SU-DHL-6 (cell line): ENCODE measurements at regions not wholly inside any gene's neighbourhood (a gene's known extent, or its start where the extent isn't known, plus 50 kb on each side); places are given as distances from the start of the nearest gene placed in this dataset.
"Not testable (repeated sequence)": the region's sequence is repeated elsewhere in the genome, so short reads cannot be mapped to it uniquely, and the experiment has no call there.

Source experiments
- H2AFZ ChIP-seq: fragments of 200-600 bp; sonication (generic); 2 replicates; pipeline ENCODE4 v1.6.1; 2014; ENCODE audit warnings: low read depth, mild to moderate bottlenecking, moderate library complexity, mixed read lengths, antibody characterized with exemption, low read length; ENCODE audit not compliant: severe bottlenecking
- H3F3A ChIP-seq: fragments of 200-600 bp; shearing (Covaris generic); 2 replicates; pipeline ENCODE4 v1.6.0; 2016; ENCODE audit warnings: antibody characterized with exemption, mild to moderate bottlenecking; ENCODE audit not compliant: insufficient read depth
- H3K27ac ChIP-seq: fragments of 200-600 bp; sonication (generic); 2 replicates; pipeline ENCODE4 v1.5.1; 2016; ENCODE audit warnings: low read depth, mild to moderate bottlenecking, low read length, moderate library complexity, mixed read lengths
- H3K27me3 ChIP-seq: fragments of 200-600 bp; sonication (generic), shearing (Covaris generic); 2 replicates; pipeline ENCODE4 v1.6.0; 2014; ENCODE audit warnings: mild to moderate bottlenecking, low read length
- H3K36me3 ChIP-seq: fragments of 200-600 bp; sonication (generic); 2 replicates; pipeline ENCODE4 v1.6.1; 2014; ENCODE audit warnings: mild to moderate bottlenecking, low read length, mixed read lengths
- H3K4me2 ChIP-seq: fragments of 300-600, 200-600 bp; shearing (Covaris generic), sonication (generic); 2 replicates; pipeline ENCODE4 v1.6.0; 2014; ENCODE audit warnings: low read length, low read depth, mild to moderate bottlenecking; ENCODE audit not compliant: poor library complexity, severe bottlenecking
- H3K4me3 ChIP-seq: fragments of 200-600 bp; sonication (generic); 2 replicates; pipeline ENCODE4 v1.5.1; 2014; ENCODE audit warnings: antibody characterized with exemption, low read length, mild to moderate bottlenecking, mixed read lengths; ENCODE audit not compliant: insufficient read depth, poor library complexity, severe bottlenecking
- H3K79me2 ChIP-seq: fragments of 200-600 bp; sonication (generic); 2 replicates; pipeline ENCODE4 v1.6.1; 2014; ENCODE audit warnings: mild to moderate bottlenecking, low read length, moderate library complexity; ENCODE audit not compliant: insufficient read depth
- H3K9ac ChIP-seq: fragments of 200-600 bp; sonication (generic); 2 replicates; pipeline ENCODE4 v1.7.0; 2014; ENCODE audit warnings: mild to moderate bottlenecking, low read length
- H3K9me2 ChIP-seq: fragments of 200-600 bp; sonication (generic); replicated peaks from 2 replicates; pipeline ENCODE4 v1.6.1; 2014; ENCODE audit warnings: low read length; ENCODE audit not compliant: insufficient read depth
- H3K9me3 ChIP-seq: fragments of 200-600 bp; sonication (generic); 2 replicates; pipeline ENCODE4 v1.6.1; 2014; ENCODE audit warnings: low read length, mixed read lengths; ENCODE audit not compliant: insufficient read depth
- H4K20me1 ChIP-seq: fragments of 200-600 bp; sonication (generic); 2 replicates; pipeline ENCODE4 v1.6.1; 2014; ENCODE audit warnings: low read depth, mild to moderate bottlenecking, antibody characterized with exemption, low read length, moderate library complexity, mixed read lengths
- EZH2phosphoT487 ChIP-seq: fragments of 200-600 bp; sonication (generic), shearing (Covaris generic); conservative IDR thresholded peaks from 2 replicates; pipeline ENCODE4 v1.6.1; 2018; ENCODE audit warnings: mild to moderate bottlenecking, antibody characterized with exemption, low read length, moderate library complexity, mixed read lengths
- TF ChIP-seq, protein P1 (sequence below): fragments of 200-600 bp; sonication (generic); IDR thresholded peaks from one replicate; pipeline ENCODE4 v1.5.1; 2017; ENCODE audit warnings: antibody characterized with exemption, mild to moderate bottlenecking, low read length, moderate library complexity; ENCODE audit not compliant: insufficient read depth, poor library complexity, severe bottlenecking

DNA sequence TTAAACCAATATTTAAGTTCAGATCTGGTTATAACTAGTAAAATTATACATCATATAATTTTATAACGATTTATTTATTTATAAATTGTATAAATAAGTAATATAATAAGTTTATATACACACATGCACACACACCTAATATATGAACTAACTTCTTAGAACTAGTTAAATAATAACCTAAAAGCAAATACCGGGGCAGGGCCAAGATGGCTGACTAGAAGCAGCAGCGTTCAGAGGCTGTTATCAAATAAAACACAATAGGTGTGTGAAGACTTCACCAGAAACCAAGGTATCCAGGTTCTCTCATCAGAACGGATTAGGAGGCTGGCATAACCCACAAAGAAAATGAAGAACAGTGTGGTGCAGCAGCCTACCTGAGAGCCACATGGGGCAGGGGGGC is 653.6 kb upstream of the CBLB start:
- no peaks in the 10 kb centered on the region for H4K20me1 ChIP-seq
- no peaks in the 10 kb centered on the region for H3K36me3 ChIP-seq
- no peak overlapping the region for H3K27ac ChIP-seq
- H3K9ac ChIP-seq: no peak overlapping the region
- no peak for TF ChIP-seq EZH2phosphoT487
- TF ChIP-seq, protein P1, sequence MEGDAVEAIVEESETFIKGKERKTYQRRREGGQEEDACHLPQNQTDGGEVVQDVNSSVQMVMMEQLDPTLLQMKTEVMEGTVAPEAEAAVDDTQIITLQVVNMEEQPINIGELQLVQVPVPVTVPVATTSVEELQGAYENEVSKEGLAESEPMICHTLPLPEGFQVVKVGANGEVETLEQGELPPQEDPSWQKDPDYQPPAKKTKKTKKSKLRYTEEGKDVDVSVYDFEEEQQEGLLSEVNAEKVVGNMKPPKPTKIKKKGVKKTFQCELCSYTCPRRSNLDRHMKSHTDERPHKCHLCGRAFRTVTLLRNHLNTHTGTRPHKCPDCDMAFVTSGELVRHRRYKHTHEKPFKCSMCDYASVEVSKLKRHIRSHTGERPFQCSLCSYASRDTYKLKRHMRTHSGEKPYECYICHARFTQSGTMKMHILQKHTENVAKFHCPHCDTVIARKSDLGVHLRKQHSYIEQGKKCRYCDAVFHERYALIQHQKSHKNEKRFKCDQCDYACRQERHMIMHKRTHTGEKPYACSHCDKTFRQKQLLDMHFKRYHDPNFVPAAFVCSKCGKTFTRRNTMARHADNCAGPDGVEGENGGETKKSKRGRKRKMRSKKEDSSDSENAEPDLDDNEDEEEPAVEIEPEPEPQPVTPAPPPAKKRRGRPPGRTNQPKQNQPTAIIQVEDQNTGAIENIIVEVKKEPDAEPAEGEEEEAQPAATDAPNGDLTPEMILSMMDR: no peak
- H3K79me2 ChIP-seq: no peaks in the 10 kb centered on the region
- no peak overlapping the region for H2AFZ ChIP-seq
- no peaks in the 10 kb centered on the region for H3K9me2 ChIP-seq
- H3K4me3 ChIP-seq: no peak overlapping the region
- H3F3A ChIP-seq: no peaks in the 10 kb centered on the region
- H3K4me2 ChIP-seq: no peak overlapping the region
- H3K9me3 ChIP-seq: no peaks in the 10 kb centered on the region
- H3K27me3 ChIP-seq: no peaks in the 10 kb centered on the region

DNA sequence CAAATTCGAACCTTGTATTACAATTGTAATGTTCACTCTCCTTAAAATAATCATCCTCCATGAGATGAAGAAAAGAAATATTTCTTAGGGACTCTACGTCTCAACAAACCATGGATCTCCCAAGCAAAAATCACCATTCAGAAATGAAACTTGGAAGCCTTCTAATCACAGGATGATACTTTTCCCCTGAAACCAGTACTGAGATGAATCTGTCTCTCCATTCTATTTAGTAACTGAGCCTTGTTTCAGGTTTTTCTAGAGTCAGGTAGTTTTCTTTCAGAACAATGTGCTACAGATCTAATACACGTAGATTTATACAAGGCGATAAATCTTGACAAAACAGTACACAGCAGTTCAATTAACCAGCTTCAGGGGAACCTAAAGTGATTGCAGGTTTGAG is 660.1 kb upstream of the CBLB start:
- H3K9ac ChIP-seq: no peak overlapping the region
- H3K27ac ChIP-seq: no peak overlapping the region
- no peaks in the 10 kb centered on the region for H3K9me2 ChIP-seq
- H3K4me2 ChIP-seq: no peak overlapping the region
- H3K4me3 ChIP-seq: no peak overlapping the region
- H3F3A ChIP-seq: no peaks in the 10 kb centered on the region
- H3K79me2 ChIP-seq: no peaks in the 10 kb centered on the region
- TF ChIP-seq EZH2phosphoT487: no peak
- TF ChIP-seq, protein P1: no peak
- no peaks in the 10 kb centered on the region for H3K9me3 ChIP-seq
- H4K20me1 ChIP-seq: no peaks in the 10 kb centered on the region
- H3K36me3 ChIP-seq: no peaks in the 10 kb centered on the region
- no peak overlapping the region for H2AFZ ChIP-seq
- no peaks in the 10 kb centered on the region for H3K27me3 ChIP-seq

DNA sequence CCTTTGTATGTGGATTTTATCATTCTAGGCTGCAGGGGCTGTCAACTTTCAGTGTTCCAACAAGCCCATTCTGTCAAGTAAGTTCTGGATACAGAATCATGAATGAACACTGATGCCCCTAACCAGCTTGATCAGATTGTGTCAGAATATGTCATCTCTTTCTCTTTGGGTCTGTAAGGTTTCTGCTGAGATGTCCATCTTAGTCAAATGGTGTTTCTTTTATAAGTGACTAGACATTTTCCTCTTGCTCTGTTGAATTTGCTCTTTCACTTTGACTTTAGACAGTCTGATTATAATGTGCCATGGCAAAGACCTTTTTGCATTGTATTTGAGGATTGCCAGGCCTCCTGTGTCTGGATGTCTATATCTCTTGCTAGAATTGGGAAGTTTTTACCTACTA is 660.9 kb upstream of the CBLB start:
- no peaks in the 10 kb centered on the region for H3K9me2 ChIP-seq
- no peak for TF ChIP-seq EZH2phosphoT487
- TF ChIP-seq, protein P1: no peak
- no peaks in the 10 kb centered on the region for H3K36me3 ChIP-seq
- H3K9me3 ChIP-seq: no peaks in the 10 kb centered on the region
- no peak overlapping the region for H3K27ac ChIP-seq
- no peaks in the 10 kb centered on the region for H3F3A ChIP-seq
- no peak overlapping the region for H3K4me3 ChIP-seq
- no peaks in the 10 kb centered on the region for H4K20me1 ChIP-seq
- no peaks in the 10 kb centered on the region for H3K79me2 ChIP-seq
- no peak overlapping the region for H2AFZ ChIP-seq
- H3K9ac ChIP-seq: no peak overlapping the region
- H3K4me2 ChIP-seq: no peak overlapping the region
- no peaks in the 10 kb centered on the region for H3K27me3 ChIP-seq

DNA sequence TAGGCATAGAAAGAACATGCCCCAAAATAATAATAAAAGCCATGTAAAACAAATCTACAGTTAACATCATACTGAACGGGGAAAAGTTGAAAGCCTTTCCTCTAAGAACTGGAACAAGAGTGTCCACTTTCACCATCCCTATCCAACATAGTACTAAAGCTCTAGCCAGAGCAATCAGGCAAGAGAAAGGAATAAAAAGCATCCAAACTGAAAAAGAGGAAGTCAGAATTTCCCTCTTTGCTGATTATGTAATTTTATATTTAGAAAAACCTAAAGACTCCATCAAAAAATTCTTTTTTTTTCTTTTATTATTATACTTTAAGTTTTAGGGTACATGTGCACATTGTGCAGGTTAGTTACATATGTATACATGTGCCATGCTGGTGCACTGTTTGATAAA is 661.6 kb upstream of the CBLB start:
- H2AFZ ChIP-seq: no peak overlapping the region
- H3K4me2 ChIP-seq: no peak overlapping the region
- H3K27me3 ChIP-seq: no peaks in the 10 kb centered on the region
- H3K9ac ChIP-seq: no peak overlapping the region
- H3K9me3 ChIP-seq: no peaks in the 10 kb centered on the region
- no peak overlapping the region for H3K27ac ChIP-seq
- no peaks in the 10 kb centered on the region for H3K9me2 ChIP-seq
- no peaks in the 10 kb centered on the region for H3K79me2 ChIP-seq
- no peak for TF ChIP-seq EZH2phosphoT487
- TF ChIP-seq, protein P1: no peak
- H3K4me3 ChIP-seq: no peak overlapping the region
- no peaks in the 10 kb centered on the region for H4K20me1 ChIP-seq
- no peaks in the 10 kb centered on the region for H3F3A ChIP-seq
- H3K36me3 ChIP-seq: no peaks in the 10 kb centered on the region

DNA sequence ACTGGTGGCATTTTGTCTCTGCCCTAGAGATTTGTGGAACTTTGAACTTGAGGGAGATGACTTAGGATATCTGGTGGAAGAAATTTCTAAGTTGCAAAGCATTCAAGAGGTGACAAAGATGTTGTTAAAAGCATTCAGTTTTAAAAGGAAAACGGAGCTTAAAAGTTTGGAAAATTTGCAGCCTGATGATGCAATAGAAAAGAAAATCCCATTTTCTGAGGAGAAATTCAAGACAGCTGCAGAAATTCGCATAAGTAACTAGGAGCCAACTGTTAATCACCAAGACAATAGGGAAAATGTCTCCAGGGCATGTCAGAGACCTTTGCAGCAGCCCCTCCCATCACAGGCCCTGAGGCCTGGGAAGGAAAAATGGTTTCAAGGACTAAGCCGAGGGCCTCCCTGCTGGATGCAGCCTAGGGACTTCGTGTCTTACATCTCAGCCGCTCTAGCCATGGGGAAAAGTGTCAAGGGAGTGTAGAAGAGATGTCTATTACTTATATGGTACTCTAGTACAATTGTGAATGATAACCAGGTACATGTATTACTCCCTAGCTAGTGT is 663.0 kb upstream of the CBLB start:
- not testable (repeated sequence) for H2AFZ ChIP-seq, H3K27ac ChIP-seq, H3K9me3 ChIP-seq

More for the DNA sequence above, 663.0 kb upstream of the CBLB start:
- H3K9me2 ChIP-seq, H3K4me3 ChIP-seq, H3K9ac ChIP-seq, H3K36me3 ChIP-seq, H3K27me3 ChIP-seq, H3K79me2 ChIP-seq, H3K4me2 ChIP-seq, H3F3A ChIP-seq, H4K20me1 ChIP-seq: not testable (repeated sequence)
